Stimulated activated CD8-positive, alpha-beta memory T cell treated with anti-CD3 and anti-CD28 coated beads, Interleukin-4, amount 100 ng/mL, for 4 hours (primary cell): ENCODE measurements at regions not wholly inside any gene's neighbourhood (a gene's known extent, or its start where the extent isn't known, plus 50 kb on each side); places are given as distances from the start of the nearest gene placed in this dataset.
"Not testable (repeated sequence)": the region's sequence is repeated elsewhere in the genome, so short reads cannot be mapped to it uniquely, and the experiment has no call there.

Experiments
- DNase-seq, 2 donors: peaks; one replicate each; pipeline ENCODE4 v3.0.0-alpha.2; 2020; ENCODE audit warnings: low read depth in 2 of 2, low spot score in 1 of 2

DNA sequence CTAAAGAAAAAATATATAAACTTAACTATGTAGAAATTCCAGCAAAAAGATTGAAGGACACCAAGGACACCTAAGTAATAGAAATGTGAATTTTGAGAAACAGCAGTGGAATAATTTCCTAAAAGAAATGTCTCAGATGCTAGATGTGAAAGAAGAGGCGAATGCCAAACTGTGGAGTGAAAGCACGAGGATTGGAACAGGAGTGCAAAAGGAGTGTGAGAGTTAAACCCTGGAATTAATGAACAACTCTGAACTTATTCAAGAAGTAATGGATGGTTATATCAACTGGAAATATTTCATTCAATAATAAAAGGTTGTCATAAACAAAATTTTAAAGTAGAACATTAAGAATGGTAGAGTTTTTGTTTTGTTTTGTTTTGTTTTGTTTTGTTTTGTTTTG lies 78.5 kb upstream of the SGIP1 start:
- DNase-seq = no peak

- no peak for DNase-seq
These were observed 73.2 kb upstream of the SGIP1 start for GRCh38 chr1:66460776-66461175.

DNA sequence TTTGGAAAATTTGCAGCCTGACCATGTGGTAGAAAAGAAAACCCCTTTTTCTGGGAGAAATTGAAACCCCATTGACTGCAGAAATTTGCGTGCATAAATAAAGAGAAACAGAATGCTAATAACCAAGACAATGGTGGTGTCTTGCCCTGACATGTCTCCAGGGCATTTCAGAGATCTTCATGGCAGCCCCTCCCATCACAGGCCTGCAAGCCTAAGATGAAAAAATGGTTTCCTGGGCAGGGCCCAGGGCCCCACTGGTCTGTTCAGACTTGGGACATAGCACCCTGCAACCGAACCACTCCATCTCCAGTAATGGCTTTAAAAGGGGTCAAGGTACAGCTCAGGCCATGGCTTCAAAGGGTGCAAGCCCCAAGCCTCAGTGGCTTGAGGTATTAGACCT lies 71.6 kb upstream of the SGIP1 start:
- no peak for DNase-seq

- no peak for DNase-seq
These were observed 69.6 kb upstream of the SGIP1 start for GRCh38 chr1:66464351-66464750.

DNA sequence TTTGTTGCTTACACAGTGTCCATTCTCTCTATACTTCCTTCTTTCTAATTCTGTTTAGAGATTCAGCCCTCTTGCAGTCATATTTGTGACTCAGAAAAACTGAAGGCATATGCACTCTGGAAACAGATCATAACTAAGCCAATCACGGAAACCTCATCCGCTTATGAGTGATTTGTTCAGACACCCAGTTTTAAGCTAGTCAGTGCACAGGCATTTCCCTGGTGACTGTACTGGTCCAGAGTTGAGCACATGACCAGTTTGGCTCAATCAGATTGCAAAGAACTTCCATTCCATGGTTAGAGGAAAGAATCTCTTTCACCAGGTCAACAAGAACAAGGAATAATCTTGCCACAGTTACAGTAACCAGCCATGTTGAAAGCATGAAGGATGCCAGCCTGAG lies 69.2 kb upstream of the SGIP1 start:
- DNase-seq = no peak

- not testable (repeated sequence) for DNase-seq
These were observed 67.3 kb upstream of the SGIP1 start for GRCh38 chr1:66466695-66467094.

- no peak for DNase-seq
These were observed 65.2 kb upstream of the SGIP1 start for GRCh38 chr1:66468722-66469121.

DNA sequence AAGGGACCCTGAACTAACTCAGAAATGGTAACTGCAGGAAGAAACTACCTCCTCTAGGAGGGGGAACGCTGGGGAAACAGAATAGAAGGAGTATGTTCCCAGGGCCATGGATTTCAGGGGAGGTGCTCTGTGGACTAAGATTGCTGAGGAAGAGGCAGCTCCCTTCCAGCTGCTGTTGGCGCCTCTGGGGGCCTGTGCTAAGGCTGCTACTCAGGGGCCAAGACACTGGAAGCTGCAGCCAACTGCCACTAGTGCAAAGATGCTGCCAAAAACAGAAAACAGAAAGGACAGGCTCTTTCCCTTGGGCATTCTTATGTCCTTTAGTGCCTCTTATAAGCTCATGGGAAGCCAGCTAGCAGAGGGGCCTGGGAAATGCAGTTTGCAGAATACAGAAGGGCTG lies 58.0 kb upstream of the SGIP1 start:
- no peak for DNase-seq

DNA sequence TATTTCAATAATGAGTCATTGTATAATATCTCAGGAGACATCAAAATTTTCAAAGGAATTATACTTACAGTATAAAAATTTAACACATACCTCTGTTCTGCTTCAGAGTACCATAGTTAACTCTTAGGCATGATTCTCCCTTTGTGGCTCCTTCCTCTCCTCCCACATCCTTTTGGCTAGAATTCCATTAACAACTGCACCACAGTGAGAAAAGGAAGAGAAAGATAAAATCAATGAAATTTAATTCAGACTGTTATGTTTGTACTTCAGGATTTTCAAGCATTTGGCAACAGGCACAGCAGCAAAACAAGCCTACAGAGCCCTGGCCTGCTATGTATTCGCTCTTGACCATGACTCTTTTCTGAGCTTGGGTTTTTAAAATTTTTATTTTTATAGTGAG lies 57.2 kb upstream of the SGIP1 start:
- DNase-seq = no peak

- no peak for DNase-seq
These were observed 55.8 kb upstream of the SGIP1 start for GRCh38 chr1:66478116-66478515.

- DNase-seq = no peak
These were observed 53.8 kb upstream of the SGIP1 start for GRCh38 chr1:66480162-66480561.

DNA sequence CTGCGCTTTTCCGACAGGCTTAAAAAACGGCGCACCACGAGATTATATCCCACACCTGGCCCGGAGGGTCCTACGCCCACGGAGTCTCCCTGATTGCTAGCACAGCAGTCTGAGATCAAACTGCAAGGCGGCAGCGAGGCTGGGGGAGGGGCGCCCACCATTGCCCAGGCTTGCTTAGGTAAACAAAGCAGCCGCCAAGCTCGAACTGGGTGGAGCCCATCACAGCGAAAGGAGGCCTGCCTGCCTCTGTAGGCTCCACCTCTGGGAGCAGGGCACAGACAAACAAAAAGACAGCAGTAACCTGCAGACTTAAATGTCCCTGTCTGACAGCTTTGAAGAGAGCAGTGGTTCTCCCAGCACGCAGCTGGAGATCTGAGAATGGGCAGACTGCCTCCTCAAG lies 52.7 kb upstream of the SGIP1 start:
- not testable (repeated sequence) for DNase-seq
